ENCODE measurements at regions not wholly inside any gene's neighbourhood (a gene's known extent, or its start where the extent isn't known, plus 50 kb on each side); places are given as distances from the start of the nearest gene placed in this dataset.

DNA sequence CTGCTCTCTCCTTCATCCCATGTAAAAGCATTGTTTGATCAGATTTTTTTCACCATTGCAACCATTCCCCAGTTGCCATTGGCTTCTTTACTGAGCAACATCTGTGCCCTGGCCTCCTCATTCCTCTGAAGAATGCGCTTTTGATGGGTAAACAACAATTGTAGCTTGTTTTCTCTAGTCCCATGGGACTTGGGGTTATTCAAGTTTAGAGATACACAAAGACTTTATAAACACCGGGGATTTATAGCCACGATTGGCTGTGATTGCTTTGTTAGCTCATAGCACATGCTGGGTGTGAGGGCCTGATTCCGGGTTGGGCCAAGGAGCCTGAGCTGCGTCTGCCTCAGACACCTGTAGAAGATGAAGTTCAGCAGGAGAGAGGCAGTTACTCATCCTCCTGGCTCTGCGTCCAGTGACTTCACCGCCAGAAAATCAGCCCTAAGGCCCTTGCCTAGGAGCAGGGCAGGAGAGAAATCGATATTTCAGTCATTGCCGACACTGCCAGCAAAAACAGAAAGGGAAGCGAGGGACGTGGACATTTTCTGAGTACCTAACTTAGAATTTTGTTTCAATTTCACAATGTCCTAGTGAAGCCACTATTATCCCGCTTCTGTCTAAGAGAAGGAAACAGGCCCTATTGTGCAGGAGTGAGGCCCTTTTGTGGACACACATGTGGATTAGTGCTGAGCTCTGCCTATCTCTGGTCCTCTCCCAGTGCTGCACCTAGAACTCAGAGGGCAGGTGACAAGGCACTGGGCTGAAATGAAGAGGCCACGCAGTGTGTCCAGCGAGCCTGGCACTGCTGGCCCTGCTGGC lies 159.8 kb upstream of the USP24 start:
- DNase-seq = no peak

DNA sequence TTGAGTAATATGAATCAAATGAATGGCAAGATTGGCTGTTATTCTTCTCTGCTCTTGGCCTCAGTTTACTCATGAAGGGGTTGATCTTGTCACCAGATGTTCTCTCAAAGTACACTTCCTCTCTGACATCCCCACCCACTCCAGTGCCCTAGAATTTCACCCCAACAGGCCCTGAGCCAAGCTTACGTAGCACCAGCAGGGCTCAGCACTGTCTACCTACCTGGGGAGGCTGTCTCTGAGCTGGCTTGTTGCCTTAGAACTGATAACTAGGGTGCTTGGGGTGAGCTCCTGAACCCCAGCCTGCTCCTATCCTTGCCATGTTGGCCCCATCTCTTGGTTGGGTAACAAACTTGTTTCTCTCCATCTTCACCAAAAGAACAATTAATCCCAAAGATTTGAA lies 159.1 kb upstream of the USP24 start:
- no peak for DNase-seq

DNA sequence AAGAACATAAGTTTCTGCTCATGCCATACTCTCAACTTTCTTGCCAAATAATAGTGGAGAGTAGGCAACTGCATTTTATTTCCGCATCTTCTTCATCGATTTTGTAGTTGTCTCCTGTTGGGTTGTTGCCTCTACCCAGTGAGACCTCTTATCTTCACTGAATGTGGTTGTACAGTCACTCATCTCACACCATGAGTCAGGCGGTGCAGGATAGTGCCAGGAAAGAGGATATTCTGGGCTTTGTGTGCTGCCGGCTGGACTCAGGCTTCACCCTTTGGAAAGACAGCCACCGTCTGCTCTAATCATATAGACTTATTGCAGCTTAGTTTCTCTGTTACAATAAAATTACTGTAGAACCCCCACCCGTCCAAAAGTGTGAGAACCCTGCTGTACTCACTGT lies 154.3 kb upstream of the USP24 start:
- no peak for DNase-seq

DNA sequence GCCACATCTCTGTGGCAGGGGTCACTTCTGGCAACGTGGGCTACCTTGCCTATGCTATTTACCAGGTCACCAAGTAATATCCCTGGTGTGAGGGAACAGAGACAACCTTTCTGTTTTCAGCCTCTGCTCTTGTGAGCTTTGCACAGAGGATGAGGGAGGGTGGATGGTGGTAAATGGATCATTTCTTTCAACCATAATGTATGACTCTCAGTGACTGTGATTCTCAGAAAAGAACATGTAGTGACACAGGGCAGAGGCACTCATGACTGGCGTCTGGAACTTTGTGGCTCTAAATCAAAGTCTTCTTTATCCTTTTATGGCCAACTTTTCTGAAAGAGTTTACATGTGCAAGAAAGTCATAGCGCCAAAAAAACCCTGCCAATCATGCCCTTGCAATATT lies 153.5 kb upstream of the USP24 start:
- DNase-seq = no peak

DNA sequence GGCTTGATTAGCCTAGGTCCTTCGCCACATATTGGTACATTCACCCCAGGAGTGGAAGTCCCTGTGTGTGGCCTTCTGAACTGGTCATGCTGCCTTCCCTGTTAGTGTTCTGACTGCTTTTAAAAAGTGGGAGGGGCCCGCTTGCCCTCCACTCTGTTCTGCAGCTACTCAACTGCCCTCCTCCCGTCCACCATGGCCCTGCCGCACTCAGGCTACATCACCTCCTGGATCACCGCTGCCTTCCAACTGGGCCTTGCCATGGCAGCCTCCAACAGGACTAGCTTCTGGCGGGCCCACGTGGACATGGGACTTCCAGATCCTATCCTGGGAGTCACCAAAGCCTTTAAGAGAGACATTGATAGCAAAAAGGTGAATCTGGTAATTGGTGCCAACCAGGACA lies 152.1 kb upstream of the USP24 start:
- no peak for DNase-seq

DNA sequence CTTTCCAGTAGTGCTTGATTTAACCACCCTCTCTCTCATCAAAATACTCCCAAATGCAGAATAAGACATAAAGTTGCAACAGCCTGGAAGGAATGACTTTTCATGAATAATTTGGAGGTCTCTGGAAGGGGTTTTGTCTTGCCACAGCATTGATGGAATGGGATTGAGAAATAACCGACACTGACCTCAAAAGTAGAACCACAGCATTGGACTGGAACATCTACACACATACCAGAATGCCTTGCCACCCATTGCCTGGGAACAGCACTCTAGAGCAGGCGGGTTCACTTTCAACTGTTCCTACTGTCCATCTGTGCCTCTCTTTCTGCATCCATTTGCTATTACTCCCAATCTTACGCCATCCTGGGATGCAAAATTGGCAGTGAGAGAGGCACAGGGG lies 149.1 kb upstream of the USP24 start:
- DNase-seq = no peak

DNA sequence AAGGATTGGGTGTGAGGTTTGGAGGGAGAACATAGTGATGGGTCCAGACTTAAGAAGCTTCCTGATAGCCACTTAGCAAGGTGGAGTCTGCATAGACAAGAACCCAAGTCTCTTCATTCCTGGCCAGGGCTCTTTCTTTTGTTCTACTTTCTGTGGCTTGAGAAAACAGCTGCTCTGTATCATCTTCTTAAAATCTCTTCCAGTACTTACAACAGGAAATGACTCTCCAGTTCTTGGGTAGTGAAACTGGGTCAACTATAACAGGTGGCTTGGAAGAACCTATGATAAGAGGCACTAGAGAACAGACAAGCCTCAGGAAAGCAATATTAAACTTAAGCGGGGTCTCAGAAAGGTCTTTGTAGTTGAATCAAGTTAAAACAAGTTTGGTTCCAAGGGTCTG lies 148.1 kb upstream of the USP24 start:
- no peak for DNase-seq

DNA sequence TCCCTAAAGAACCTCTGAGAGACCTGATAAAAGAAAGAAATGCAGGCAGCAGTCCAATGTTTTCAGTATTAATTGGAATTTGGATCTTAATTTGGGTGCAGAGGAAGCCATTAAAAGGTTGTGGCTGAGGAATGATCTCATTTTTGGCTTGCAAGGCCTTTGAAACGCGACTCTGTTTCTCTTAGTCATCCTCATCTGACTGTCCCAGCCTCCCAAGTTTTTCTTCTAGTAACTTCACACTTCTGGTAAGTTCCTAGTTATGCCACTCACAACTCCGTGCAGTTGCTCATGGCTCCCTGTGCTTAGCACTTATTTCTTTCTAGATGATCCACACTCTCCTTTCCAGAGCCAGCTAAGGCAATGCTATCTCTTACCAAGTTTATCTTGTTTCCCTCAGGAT lies 147.4 kb upstream of the USP24 start:
- no peak for DNase-seq

DNA sequence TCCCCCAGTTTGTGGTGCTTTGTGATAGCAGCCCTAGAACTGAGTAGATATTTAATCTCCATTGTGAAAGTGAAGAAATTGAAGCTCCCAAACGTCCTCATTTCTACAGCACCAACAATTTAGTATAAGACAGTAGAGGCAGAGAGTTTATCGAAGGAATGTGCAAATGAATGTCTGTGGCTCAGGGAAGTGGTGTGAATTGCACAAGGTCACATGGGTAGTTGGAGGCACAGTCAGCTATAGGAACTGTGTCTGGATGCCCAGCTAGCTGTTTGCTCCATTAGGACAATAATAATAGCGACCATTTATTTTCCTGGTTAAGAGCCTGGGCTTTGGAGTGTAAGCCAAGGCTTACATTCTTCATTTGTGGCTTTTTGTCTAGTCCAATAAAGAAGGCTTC lies 144.4 kb upstream of the USP24 start:
- no peak for DNase-seq

DNA sequence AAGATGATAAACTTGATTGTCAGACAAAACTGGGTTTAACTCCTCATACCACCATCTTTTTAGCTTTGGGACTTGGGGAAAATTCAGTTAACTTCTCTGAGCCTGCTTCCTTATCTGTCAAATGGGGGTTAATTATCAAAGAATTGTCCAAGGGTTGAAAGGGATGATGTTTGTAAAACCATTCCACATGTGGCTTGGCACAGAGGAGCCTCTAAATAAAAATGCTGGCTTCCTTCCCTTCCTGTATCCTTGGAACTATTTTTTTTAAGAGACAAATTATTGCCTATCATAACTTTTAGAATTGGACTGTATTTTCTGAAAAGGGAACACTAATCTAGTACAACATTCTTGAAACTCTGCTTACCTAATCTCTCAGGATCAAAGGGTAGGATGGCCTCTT lies 143.4 kb upstream of the USP24 start:
- DNase-seq = no peak

DNA sequence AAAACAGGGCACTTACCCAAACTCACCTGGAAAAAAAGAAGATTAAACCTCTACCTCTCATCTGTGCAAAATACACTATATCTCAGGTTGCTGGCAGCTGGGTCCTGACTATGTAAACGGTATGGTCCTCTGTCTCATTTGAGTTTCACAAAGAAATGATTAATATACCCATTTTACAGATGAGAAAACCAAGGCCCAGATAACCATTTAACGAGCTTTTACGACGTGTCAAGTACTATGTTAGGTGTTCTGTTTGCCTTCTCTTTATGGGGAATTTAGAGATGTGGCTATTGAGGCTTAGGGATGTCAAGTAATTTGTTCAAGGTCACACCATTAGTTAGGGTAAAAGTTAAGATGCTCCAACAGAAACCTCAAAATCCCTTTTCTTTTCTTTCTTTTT lies 140.4 kb upstream of the USP24 start:
- no peak for DNase-seq

DNA sequence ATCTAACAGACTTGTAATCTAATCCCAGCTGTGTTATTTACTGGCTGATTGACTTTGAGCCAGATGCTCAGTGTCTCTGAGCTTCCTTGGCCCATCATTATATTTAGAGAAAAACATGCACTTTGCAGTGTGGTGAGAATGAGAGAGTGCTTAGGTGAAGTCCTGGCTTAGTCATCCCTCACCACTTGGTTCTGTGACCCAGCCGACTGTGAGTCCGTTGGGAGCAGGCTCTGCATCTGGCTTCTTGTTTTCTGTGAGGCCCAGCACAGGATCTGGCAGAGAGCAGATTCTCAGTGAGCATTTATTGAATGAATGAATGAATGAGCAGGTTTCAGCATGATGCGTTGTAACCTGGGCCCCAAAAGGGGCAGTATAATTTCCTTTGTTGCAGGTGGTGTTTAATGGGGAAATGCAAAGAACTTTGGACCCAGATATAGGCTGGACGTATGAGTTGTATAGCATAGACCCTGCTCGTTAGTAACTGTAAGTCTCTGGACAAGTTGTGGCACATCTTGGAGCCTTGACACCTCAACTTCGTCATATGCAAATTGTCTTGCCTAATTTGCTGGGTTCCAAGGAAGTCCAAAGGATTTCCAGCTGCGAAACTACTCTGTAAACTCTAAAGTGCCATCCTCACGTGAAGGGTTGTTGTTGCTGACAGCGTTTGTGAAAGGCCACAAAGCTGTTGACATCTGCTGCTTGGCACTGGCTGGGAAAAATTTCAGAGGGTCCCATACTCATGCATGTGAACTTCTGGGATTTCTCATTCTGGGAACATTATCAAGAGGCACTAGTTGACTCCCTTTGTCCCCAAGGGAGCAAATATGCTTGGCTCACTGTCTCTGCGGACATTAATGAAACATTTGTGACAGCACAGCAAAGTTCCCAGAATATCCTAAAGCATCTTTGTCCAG lies 138.8 kb upstream of the USP24 start:
- no peak for DNase-seq

DNA sequence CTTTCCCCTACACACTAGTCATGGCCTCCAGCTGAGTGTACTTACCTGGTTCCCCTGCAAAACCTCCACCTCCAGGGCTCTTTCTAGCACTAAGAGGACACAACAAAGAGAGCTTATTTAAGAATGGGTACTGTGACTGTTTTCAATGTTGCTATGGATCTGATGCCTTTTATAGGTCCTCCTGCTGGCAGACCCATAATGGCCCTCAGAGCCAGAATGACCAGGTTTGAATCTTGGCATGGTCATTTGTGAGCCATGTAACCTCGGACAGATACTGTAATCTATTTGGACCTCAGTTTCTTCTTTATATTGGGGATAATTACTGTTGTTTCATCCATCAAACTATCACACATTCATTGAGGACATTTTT lies 137.6 kb upstream of the USP24 start:
- DNase-seq = no peak

DNA sequence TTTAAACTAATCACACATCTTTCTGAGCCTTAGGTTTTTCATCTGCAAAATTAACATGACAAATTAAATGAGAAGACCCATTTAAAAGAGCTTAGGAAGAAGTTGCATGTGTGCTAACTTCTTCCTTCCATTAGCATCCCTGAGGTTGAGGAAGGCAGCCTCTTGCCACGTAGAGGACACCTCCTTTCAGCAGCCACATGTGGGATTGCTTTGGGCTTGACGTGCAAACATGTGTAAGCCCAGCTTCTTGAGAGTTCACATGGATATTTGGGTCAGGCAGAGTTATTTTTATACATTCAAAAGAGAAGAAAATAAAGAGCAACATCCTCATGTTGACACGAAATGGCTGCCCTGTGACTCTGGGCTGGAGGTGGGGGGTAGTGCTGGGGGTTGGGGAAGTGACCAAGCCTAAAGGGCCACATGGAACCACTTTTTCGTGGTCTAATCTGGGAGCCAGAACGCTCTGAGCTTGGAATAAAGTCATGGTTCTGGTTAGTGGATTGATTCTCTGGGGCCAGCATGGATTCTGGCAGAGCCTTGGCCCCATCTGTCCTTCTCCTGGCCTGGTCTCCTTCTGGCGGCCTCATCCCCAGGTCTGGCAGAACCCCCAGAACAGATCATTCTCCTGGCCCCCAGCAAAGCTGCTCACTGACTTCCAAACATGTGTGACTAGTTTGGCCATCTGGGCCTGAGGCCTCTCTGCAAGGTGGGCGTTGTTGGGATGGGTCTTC lies 137.1 kb upstream of the USP24 start:
- no peak for DNase-seq

DNA sequence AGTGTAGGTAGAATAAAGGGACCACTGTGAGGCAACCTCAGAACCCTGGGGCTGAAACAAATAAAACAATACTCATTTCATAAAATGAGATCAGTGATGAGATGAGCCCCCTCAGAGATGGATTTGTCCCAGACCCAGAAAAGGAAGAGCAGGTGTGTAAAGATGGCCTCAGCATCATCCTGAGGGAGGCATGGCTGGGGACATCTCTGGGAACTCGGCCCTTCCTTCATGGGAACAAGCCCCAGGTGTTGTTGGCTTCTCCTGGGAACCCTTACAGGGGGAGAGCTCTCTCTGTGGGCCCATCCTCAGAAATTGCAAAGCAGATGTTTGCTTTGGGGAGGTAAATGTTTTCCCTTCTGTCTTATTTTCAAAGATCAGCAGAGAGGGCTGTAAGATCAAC lies 133.2 kb upstream of the USP24 start:
- no peak for DNase-seq

DNA sequence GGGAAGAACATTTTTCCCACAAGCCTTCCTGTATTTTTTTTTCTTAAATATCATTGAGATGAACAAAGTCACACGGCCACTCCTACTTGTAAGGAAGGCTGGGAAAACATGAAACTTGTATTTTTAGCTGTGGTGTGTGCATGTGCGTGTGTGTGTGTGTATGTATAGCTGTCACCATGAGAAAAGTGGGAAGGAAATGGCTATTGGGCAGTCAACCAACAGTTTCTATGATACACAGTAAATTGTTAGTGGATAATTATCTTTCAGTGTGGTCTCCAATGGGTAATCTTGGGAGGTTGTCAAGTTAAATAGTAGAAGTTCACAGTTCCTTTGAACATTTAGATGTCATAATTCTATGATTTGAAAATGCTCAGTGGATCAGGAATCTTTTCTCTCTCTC lies 132.7 kb upstream of the USP24 start:
- no peak for DNase-seq

DNA sequence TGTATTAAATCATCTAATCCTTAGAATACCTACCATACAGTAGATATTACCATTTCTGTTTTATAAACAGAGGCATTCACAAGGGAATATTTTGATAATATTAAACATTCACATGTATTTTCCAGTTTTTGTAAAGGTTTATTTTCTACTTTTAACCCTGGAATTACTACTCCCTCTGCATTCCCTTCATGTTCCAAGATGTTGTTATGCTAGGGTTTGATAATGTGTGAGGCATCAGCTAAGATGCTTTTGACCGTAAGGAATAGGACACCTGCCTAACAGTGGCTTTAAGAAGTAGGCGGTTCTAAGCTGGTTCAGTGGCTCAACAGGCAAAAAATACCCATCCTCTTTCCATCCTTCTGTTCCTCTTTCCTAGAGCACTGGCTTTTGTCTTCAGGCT lies 131.9 kb upstream of the USP24 start:
- DNase-seq = no peak

DNA sequence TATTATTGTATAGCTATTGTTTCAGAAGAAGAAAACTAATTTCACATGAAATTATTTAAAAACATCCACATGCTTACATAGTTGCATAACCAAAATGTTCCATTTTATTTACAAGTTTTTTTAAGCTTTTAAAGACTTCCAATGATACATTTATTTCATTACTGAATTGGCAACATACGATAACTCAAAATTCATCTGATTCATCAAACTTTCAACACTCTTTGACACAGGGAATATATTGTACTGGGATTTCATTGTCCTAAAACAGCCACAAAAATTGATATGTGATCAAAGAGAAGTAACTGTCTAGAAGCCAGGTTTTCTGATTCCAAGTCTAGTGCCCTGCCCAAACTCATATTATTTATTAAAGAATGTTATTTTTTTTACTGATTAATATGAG lies 131.4 kb upstream of the USP24 start:
- no peak for DNase-seq

DNA sequence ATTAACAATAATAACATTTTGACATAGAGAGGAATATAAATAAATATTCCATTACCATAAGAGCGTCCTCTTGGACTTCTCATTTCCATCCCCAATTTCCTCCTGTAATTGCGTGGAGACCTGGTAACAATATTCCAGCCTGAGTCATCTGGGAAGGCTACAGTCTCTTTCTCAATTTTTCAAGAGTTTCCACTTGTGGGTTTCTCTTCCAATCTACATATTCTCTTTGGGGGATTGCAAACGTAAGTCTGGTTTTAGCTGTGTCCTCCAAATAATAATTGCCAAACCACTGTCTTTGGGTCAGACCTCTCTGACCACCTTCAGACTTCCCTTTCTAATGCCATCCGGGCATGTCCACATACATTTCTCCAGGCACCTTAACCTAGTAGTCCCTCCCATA lies 124.5 kb upstream of the USP24 start:
- no peak for DNase-seq

DNA sequence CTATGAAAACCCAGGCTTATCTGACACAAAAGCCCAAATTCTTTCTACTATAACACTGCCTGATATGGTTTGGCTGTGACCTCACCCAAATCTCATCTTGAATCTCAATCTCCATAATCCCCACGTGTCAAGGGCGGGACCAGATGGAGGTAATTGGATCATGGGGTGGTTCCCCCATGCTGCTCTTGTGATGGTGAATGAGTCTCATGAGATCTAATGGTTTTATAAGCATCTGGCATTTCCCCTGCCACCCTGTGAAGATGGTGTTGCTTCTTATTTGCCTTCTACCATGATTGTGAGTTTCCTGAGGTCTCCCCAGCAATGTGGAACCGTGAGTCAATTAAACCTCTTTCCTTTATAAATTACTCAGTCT lies 123.3 kb upstream of the USP24 start:
- DNase-seq = no peak

DNA sequence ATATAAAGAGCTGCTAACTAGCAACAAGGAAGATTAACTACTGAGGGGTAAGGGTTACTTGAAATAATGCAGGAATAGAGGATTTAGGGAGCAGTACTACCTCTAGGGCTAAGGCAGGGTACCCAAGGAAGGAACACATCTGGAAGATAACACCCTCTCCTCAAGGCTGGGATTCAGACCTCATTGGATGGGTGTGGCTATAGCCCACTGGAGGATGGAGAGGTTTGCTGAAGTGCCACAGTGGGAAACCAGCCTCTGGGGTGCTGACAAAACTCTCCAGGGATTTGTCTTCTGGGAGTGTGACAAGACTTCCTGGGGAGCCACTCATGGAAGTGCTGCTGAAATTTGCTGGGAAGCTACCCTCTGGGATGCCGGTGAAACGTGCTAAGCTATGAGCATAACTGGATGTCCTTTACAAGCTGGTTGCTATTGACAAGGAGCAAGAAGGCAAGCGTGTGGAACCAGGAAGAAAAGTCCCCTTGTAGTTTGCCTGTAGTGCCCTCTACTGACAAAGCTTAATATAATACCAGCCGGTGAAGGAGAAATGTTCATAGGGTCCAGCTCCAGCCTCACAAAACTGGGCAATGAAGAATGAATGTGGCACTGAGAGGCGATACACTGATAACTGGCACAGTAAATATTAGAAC lies 122.8 kb upstream of the USP24 start:
- DNase-seq = no peak

DNA sequence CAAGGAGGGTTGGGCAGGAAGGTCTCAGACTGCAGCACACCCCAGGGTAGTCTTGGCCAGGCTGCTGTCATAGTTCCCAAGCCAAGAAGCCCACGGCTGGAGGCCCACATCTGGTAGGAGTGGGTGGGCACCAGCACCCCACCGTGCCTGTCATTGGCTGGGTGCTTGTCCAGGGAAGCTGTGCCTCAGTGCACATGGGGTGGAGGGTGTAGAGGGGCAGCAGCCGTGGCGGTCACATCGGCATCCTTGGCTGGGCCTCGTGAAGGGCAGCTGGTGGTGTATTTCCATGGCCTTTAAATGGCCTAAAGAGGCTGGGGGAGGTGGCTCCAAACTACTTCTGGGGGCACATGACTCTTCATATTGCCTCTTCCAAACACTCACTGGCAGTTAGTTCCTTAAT lies 119.6 kb upstream of the USP24 start:
- no peak for DNase-seq

DNA sequence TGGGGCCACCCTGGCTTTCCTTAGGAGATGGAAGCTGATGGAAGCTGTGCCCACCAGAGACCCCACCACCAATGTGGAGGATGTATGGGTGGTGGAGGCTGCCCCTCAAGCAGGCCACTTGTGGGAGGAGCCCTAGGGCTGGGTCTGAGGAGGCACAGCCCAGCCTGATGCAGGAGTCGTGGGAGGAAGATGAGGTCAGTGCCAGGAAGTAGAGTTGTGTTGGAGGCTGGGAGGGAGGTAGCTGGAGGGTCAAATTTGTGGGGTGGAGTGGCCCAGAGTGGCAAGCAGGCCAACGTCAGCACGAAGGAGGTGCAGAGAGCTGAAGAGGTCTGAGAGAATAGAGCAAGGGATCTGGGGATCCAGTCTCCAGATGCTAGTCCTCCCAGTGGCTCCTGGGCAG lies 119.0 kb upstream of the USP24 start:
- DNase-seq = no peak

Data from NCI-H510A (cell line).